IMR-90 (cell line): ENCODE measurements at regions not wholly inside any gene's neighbourhood (a gene's known extent, or its start where the extent isn't known, plus 50 kb on each side); places are given as distances from the start of the nearest gene placed in this dataset.

Source experiments
- CTCF ChIP-seq: conservative IDR thresholded peaks from 2 replicates; pipeline ENCODE4 v1.5.1; 2012; ENCODE audit warnings: mild to moderate bottlenecking, low read depth, low read length, improper control_type of control experiment
- MAZ ChIP-seq: IDR thresholded peaks from 2 replicates; pipeline ENCODE4 v1.6.1; 2012; ENCODE audit warnings: low read depth, mild to moderate bottlenecking, low read length, improper control_type of control experiment, moderate library complexity, borderline replicate concordance
- MXI1 ChIP-seq: IDR thresholded peaks from 2 replicates; pipeline ENCODE4 v1.6.1; 2012; ENCODE audit warnings: low read depth, mild to moderate bottlenecking, low read length, moderate library complexity, borderline replicate concordance
- POLR2A ChIP-seq: IDR thresholded peaks from 2 replicates; pipeline ENCODE4 v1.6.1; 2012; ENCODE audit warnings: mild to moderate bottlenecking, low read depth, low read length
- RAD21 ChIP-seq: IDR thresholded peaks from 2 replicates; pipeline ENCODE4 v1.6.1; 2012; ENCODE audit warnings: low read length, improper control_type of control experiment
- RCOR1 ChIP-seq: IDR thresholded peaks from 2 replicates; pipeline ENCODE4 v1.6.1; 2012; ENCODE audit warnings: mild to moderate bottlenecking, low read length, improper control_type of control experiment; ENCODE audit not compliant: insufficient replicate concordance
- RFX5 ChIP-seq: IDR thresholded peaks from 2 replicates; pipeline ENCODE4 v1.8.0; 2012; ENCODE audit warnings: low read depth, mild to moderate bottlenecking, low read length, moderate library complexity
- SMC3 ChIP-seq: fragments of 150-350 bp; IDR thresholded peaks from 2 replicates; pipeline ENCODE4 v1.6.1; 2016; ENCODE audit warnings: low read depth, mild to moderate bottlenecking, antibody characterized with exemption, low read length, moderate library complexity

GRCh38 chr6:144737998-144738397 lies 452.9 kb downstream of the UTRN start:
- TF ChIP-seq MAZ = no peak
- no peak for TF ChIP-seq CTCF
- no peak for TF ChIP-seq RFX5
- no peak for TF ChIP-seq RAD21
- no peak for TF ChIP-seq MXI1
- no peak for TF ChIP-seq POLR2A
- no peak for TF ChIP-seq SMC3
- TF ChIP-seq RCOR1 = no peak
